Lung microvascular endothelial cell (primary cell): ENCODE measurements at regions not wholly inside any gene's neighbourhood (a gene's known extent, or its start where the extent isn't known, plus 50 kb on each side); places are given as distances from the start of the nearest gene placed in this dataset.
"Not testable (repeated sequence)": the region's sequence is repeated elsewhere in the genome, so short reads cannot be mapped to it uniquely, and the experiment has no call there.

Experiments used
- DNase-seq, 2 donors: peaks; one replicate each; pipeline versions ENCODE4 v3.0.0 to v3.0.0-alpha.2; 2010; ENCODE audit warnings: low read depth in 2 of 2

GRCh38 chr9:93813221-93814076, 141.7 kb downstream of the BARX1 start:
- no peak for DNase-seq

GRCh38 chr9:93812410-93812668, 142.8 kb downstream of the BARX1 start:
- no peak for DNase-seq

- DNase-seq: no peak
These were observed 144.9 kb downstream of the BARX1 start for GRCh38 chr9:93810028-93810971.

- DNase-seq: no peak
These were observed 145.8 kb downstream of the BARX1 start for GRCh38 chr9:93809204-93809940.

GRCh38 chr9:93808115-93809029, 146.8 kb downstream of the BARX1 start:
- DNase-seq: no peak

- DNase-seq: peak in 1 of 2 donors; percentile 0
These were observed 147.7 kb downstream of the BARX1 start for GRCh38 chr9:93807166-93808074.

- DNase-seq: no peak
These were observed 153.4 kb downstream of the BARX1 start for GRCh38 chr9:93801581-93802284.

GRCh38 chr9:93801120-93801519, 154.0 kb downstream of the BARX1 start:
- no peak for DNase-seq

GRCh38 chr9:93792358-93792757, 162.8 kb downstream of the BARX1 start:
- no peak for DNase-seq

GRCh38 chr9:93786204-93786603, 169.0 kb downstream of the BARX1 start:
- no peak for DNase-seq

GRCh38 chr9:93776873-93777272, 178.3 kb downstream of the BARX1 start:
- no peak for DNase-seq

- no peak for DNase-seq
These were observed 178.9 kb downstream of the BARX1 start for GRCh38 chr9:93776256-93776655.

- no peak for DNase-seq
These were observed 180.6 kb downstream of the BARX1 start for GRCh38 chr9:93774331-93775102.

GRCh38 chr9:93771276-93771675, 183.9 kb downstream of the BARX1 start:
- DNase-seq: no peak

GRCh38 chr9:93761822-93762221, 185.4 kb downstream of the PHF2 start:
- DNase-seq: peak in 1 of 2 donors; percentile 1

- DNase-seq: no peak
These were observed 173.7 kb downstream of the PHF2 start for GRCh38 chr9:93750045-93750444.

GRCh38 chr9:93748827-93749226, 172.4 kb downstream of the PHF2 start:
- not testable (repeated sequence) for DNase-seq

GRCh38 chr9:93731963-93732362, 155.6 kb downstream of the PHF2 start:
- no peak for DNase-seq
